ENCODE measurements at regions not wholly inside any gene's neighbourhood (a gene's known extent, or its start where the extent isn't known, plus 50 kb on each side); places are given as distances from the start of the nearest gene placed in this dataset.

GRCh38 chr17:36730857-36731490 lies 129.6 kb downstream of the MRM1 start:
- Histone ChIP-seq H3K27ac (no peak overlapping the region), H3K27me3 (peaks cover 56% of the 10 kb centered on the region), H3K9me3 (no peaks in the 10 kb centered on the region), H3K4me1 (peaks cover 16% of the 10 kb centered on the region), H3K4me3 (no peak overlapping the region), H3K36me3 (no peaks in the 10 kb centered on the region)
- DNase-seq (ENCODE audit: low spot score in 2 of 2), result no peak
- no peak for TF ChIP-seq POLR2A (IDR thresholded peaks at IDR 0.05)
- TF ChIP-seq POLR2AphosphoS5 (IDR thresholded peaks at IDR 0.05), result no peak
- TF ChIP-seq CTCF (IDR thresholded peaks at IDR 0.05), result no peak
- TF ChIP-seq EP300 (IDR thresholded peaks at IDR 0.05), result no peak
- WGBS, result 67% methylated on average over 6 of the region's 6 CpGs

GRCh38 chr17:36731811-36732210 lies 130.4 kb downstream of the MRM1 start:
- Histone ChIP-seq H3K27me3 (peaks cover 51% of the 10 kb centered on the region), H3K36me3 (no peaks in the 10 kb centered on the region), H3K4me1 (peaks cover 16% of the 10 kb centered on the region), H3K27ac (no peak overlapping the region), H3K9me3 (no peaks in the 10 kb centered on the region), H3K4me3 (no peak overlapping the region)
- DNase-seq (ENCODE audit: low spot score in 2 of 2), result no peak
- no peak for TF ChIP-seq CTCF (IDR thresholded peaks at IDR 0.05)
- 5% methylated on average over 9 of the region's 10 CpGs for WGBS

- Histone ChIP-seq H3K4me1 (peaks cover 16% of the 10 kb centered on the region), H3K27me3 (peaks cover 46% of the 10 kb centered on the region), H3K9me3 (no peaks in the 10 kb centered on the region), H3K27ac (no peak overlapping the region), H3K4me3 (no peak overlapping the region), H3K36me3 (no peaks in the 10 kb centered on the region)
- DNase-seq (ENCODE audit: low spot score in 2 of 2), result no peak
- no peak for TF ChIP-seq EP300 (IDR thresholded peaks at IDR 0.05)
- no peak for TF ChIP-seq CTCF (IDR thresholded peaks at IDR 0.05)
- no peak for TF ChIP-seq POLR2A (IDR thresholded peaks at IDR 0.05)
- TF ChIP-seq POLR2AphosphoS5 (IDR thresholded peaks at IDR 0.05), result no peak
- 88% methylated on average over 5 of the region's 5 CpGs for WGBS
Measured at GRCh38 chr17:36732351-36732750, 131.0 kb downstream of the MRM1 start.

GRCh38 chr17:36736201-36737156 lies 135.1 kb downstream of the MRM1 start:
- Histone ChIP-seq H3K36me3 (no peaks in the 10 kb centered on the region), H3K4me1 (peaks cover 7% of the 10 kb centered on the region), H3K27me3 (peaks cover 15% of the 10 kb centered on the region), H3K27ac (no peak overlapping the region), H3K4me3 (no peak overlapping the region), H3K9me3 (no peaks in the 10 kb centered on the region)
- no peak for DNase-seq (ENCODE audit: low spot score in 2 of 2)
- no peak for TF ChIP-seq CTCF (IDR thresholded peaks at IDR 0.05)
- no peak for TF ChIP-seq POLR2AphosphoS5 (IDR thresholded peaks at IDR 0.05)
- no peak for TF ChIP-seq POLR2A (IDR thresholded peaks at IDR 0.05)
- TF ChIP-seq EP300 (IDR thresholded peaks at IDR 0.05), result no peak
- WGBS, result 70% methylated on average over 15 of the region's 15 CpGs

GRCh38 chr17:36739208-36739607 lies 137.8 kb downstream of the MRM1 start:
- H3K27me3 ChIP-seq, result peaks cover 9% of the 10 kb centered on the region

More at GRCh38 chr17:36739208-36739607, 137.8 kb downstream of the MRM1 start:
- no peak overlapping the region for H3K27ac ChIP-seq
- WGBS, result 89% methylated on average over 6 of the region's 6 CpGs
- H3K9me3 ChIP-seq, result no peaks in the 10 kb centered on the region
- no peaks in the 10 kb centered on the region for H3K36me3 ChIP-seq
- no peak overlapping the region for H3K4me3 ChIP-seq
- no peak for DNase-seq (ENCODE audit: low spot score in 2 of 2)
- no peaks in the 10 kb centered on the region for H3K4me1 ChIP-seq
- no peak for TF ChIP-seq EP300 (IDR thresholded peaks at IDR 0.05)
- TF ChIP-seq POLR2A (IDR thresholded peaks at IDR 0.05), result no peak
- no peak for TF ChIP-seq POLR2AphosphoS5 (IDR thresholded peaks at IDR 0.05)
- no peak for TF ChIP-seq CTCF (IDR thresholded peaks at IDR 0.05)

Measured in suprapubic skin (tissue), 4 donors.